Amniotic epithelial cell (primary cell): ENCODE measurements at regions not wholly inside any gene's neighbourhood (a gene's known extent, or its start where the extent isn't known, plus 50 kb on each side); places are given as distances from the start of the nearest gene placed in this dataset.
"Not testable (repeated sequence)": the region's sequence is repeated elsewhere in the genome, so short reads cannot be mapped to it uniquely, and the experiment has no call there.

Experiments
- DNase-seq: peaks from one replicate; pipeline ENCODE4 v3.0.0-alpha.2; 2010; ENCODE audit warnings: low read depth

DNA sequence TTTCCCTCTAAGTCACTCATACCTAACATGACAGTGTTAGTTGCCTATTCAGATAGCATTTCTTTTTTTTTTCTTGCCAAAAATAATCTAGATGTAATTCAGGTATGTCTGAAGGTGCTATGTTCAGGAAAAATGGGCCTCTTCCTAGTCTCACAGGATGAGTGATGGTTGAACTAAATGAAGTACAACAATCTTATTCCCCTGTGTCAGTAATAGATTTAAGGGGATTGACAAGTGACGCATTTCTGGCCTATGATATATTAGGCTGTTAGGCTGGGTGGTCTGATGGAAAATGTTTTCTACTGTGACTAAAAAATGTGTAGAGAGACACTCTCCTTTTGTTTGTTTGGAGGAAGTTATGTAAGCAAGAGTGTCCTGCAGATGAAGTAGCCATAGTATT, 878.7 kb upstream of the SLITRK1 start:
- no peak for DNase-seq

DNA sequence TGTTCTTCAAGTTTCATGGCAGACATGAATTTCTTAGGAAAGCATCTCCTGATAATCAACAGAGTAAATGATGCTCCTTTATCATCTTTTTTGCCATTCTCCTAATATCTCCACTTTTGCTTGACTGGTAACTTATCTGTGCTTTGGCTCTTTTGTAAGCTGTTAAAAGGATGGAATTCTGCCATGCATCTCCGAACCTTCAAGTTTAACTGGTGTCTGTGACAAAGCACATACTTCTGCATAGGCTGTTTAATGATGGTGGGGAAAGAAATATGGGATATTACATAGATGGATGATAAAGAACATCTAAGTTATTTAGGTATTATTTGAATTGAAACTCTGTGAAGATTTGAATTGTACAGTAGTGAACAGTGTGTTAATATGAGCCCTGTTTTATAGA, 866.9 kb upstream of the SLITRK1 start:
- no peak for DNase-seq

DNA sequence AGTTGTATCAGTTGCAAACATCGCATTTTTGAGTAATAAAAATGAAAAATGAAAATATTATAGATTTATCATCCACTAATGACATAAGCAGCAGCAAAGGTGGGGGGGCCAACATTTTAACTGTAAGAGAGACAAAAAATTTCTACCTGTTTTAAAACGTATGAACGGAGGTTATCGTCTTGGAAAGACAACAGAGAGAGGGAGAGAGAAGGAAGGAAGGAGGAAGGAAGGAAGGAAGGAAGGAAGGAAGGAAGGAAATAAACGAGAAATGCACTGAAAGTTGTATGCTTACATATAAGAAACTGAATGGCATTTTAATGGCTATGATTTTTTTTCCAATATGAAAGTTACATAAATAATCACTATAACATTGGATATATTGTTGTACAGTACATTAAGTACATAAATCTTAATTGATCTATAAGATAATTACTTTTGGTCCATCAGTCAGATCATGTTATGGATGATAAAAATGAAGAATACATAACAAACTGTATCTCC, 862.8 kb upstream of the SLITRK1 start:
- no peak for DNase-seq

GRCh38 chr13:84744203-84744602, 861.9 kb upstream of the SLITRK1 start:
- no peak for DNase-seq

- no peak for DNase-seq
Measured at GRCh38 chr13:84741253-84741652, 859.0 kb upstream of the SLITRK1 start.

GRCh38 chr13:84739021-84739420, 856.7 kb upstream of the SLITRK1 start:
- DNase-seq = no peak

DNA sequence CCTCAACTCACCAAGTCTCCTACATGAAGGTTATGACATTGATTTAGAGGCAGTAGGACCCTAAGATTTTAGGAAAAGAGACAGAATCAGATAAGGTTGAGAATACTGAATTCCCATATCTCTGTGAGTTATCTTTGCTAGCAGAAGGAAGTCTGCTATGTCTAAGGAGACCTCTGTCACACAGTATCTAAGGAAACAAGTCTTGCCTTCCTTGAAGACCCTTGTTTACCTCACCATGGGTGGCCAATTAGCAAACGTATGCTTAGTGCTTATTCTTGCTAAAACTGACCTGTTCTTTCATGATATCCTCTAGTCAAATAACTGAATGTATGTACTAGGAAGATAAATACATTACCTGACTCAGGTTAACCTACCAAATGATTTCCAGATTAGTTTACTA, 855.4 kb upstream of the SLITRK1 start:
- DNase-seq = no peak

DNA sequence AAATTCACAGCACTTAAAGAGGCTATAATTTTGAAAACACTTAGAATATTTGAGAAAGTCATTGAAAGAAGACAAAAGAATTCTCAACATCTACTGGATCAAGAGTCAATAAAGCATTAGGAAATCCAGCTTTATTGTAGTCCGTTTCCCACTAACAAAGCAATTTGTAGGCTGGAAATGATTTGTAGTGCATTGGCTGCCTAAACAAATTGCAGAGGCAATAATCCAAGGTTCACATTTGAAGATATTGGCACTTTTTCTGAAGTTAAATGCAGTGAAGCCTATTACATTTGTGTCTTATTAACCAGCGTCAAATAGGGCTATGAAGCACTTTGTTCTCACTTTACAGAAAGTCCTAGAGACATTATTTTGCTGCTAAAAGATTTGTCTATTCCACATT, 848.1 kb upstream of the SLITRK1 start:
- DNase-seq = no peak

DNA sequence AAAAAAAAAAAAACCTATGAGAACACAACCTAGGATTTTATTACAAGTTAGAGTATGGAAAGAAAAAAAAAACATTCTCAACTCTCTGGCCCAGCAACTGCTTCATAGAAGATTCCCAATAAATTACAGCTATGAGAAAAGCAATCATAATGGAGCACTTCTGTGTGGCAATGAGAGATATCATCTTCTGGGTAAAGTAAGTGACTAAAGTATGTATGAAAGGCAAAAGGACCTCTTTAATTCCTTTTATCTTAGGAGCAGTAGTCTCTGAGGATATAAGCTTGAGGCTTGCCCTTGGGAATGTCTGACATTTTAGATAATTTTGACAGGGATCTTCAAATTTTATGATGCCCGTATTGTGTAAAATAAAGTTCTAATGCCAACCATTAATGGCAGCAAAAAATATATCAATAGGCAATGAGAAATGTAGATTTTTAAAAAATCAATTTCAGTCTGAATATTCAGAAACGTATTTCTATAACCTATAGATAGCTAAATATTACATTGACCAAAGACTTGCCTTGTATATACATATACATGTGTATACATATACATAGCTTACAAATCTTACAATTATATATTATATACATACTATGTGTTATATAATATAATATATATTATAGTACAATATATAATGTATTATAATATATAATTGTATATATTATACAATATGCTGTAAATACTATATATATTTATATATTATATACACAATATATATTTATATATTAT, 823.9 kb upstream of the SLITRK1 start:
- DNase-seq = no peak

DNA sequence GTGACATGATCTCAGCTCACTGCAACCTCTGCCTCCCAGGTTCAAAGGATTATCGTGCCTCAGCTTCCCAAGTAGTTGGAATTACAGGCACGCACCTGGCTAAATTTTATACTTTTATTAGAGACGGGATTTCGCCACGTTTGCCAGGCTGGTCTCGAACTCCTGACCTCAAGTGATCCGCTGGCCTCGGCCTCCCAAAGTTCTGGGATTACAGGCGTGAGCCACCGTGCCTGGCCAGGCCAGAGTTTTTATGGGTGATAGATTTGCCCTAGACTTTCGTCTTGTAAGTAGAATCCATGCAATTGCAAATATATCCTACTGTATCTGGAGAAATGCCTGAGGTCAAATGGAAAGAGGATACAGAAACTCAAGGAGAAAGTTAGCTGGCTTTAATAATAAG, 819.9 kb upstream of the SLITRK1 start:
- no peak for DNase-seq

DNA sequence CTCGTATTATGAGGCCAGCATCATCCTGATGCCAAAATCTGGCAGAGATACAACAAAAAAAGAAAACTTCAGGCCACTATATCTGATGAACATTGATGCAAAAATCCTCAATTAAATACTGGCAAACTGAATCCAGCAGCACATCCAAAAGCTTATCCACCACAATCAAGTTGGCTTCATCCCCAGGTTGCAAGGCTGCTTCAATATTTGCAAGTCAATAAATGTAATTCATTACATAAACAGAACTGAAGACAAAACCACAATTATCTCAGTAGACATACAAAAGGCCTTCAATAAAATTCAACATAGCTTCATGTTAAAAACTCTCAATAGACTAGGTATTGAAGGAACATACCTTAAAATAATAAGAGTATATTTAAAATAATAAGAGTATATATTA, 815.3 kb upstream of the SLITRK1 start:
- not testable (repeated sequence) for DNase-seq

DNA sequence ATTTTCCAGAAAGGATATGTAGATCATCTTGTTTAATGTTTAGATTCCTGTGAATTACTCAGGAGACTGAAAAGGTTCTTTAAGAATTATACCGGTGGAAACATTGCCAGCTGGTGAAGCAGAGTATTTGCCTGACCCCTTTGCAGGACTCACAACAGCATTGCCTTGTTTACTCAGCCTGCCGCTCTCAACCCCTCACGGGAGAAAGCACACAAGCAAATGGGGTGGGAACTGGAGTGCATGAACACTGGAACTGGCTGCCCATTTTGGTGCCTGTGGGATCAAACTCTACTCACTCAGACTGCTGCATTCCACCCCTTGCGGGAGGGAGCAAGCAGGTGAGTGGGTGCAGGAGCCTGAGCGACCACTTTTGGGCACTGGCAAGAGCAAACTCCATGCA, 804.7 kb upstream of the SLITRK1 start:
- DNase-seq = no peak

DNA sequence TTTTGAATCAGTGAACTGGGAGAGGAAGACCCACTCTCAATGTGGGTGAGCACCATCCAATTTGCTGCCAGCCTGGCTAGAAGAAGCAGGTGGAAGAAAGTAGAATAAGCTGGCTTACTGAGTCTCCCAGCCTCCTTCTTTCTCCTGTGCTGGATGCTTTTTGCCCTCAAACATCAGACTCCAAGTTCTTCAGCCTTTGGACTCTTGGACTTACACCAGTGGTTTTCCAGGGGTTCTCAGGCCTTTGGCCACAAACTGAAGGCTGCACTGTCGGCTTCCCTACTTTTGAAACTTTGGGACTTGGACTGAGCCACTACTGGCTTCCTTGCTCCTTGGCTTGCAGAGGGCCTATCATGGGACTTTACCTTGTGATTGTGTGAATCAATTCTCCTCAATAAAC, 804.2 kb upstream of the SLITRK1 start:
- DNase-seq = no peak

DNA sequence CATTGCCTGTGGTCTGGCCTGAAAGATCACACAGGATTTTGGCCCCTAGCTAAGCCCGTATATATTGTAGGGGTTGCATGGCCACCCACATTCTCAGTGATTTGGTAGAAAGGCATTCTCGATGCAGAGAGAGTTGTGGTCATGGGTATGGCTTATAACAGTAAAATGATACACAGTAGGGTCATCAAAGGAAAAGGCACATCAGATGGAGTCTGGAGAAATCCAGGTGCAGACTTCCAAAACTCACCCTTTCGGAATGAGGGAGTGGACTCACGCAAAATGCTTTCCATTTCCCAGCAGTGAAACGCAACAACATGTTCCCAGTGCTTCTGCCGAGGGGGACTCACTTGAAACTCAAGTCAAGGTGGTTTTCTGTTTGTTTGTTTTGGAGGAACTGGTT, 802.5 kb upstream of the SLITRK1 start:
- no peak for DNase-seq

- DNase-seq = no peak
Measured at GRCh38 chr13:84684048-84684662, 801.9 kb upstream of the SLITRK1 start.

- no peak for DNase-seq
Measured at GRCh38 chr13:84683448-84683847, 801.2 kb upstream of the SLITRK1 start.

- no peak for DNase-seq
Measured at GRCh38 chr13:84677836-84678235, 795.6 kb upstream of the SLITRK1 start.

GRCh38 chr13:84672616-84673015, 790.3 kb upstream of the SLITRK1 start:
- no peak for DNase-seq

DNA sequence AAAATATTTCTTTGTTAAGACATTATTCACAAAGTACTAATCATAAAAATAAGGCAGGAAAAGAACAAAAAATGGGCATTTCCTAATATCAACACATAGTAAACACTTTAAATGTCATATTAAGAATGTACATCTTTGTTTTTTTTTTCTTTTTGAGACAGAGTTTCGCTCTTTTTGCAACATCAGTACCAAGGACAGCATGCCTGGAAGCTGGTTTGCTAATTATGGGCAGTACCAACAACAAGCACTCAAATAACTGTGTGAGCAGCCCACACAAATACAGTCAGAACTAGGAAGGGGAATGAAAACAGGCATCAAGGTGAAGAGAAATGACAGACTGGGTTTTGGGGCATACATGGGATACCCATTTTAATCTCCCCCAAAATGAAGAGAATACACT, 788.0 kb upstream of the SLITRK1 start:
- DNase-seq = no peak

- no peak for DNase-seq
Measured at GRCh38 chr13:84668637-84669036, 786.4 kb upstream of the SLITRK1 start.

GRCh38 chr13:84662491-84662890, 780.2 kb upstream of the SLITRK1 start:
- no peak for DNase-seq

DNA sequence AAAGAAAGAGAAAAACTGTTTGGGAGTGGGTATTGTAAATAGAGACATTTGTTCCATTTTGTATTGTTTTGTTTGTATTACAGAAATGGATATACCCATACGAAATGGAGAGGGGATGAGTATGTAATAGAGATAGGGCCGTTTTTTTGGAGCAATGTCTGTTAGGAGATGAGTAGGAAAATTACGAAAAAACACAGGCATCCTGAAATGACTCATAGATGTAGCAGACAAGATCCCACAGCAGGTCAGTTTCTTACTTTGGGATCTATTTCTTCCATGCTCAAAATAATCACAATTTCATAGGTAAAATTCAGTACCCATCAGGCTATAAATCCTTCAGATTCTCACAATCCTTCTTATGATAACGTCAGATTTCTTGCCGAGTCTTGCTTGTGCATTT, 779.4 kb upstream of the SLITRK1 start:
- no peak for DNase-seq

GRCh38 chr13:84659359-84659661, 777.0 kb upstream of the SLITRK1 start:
- no peak for DNase-seq
